Panc1 (cell line): ENCODE measurements at regions not wholly inside any gene's neighbourhood (a gene's known extent, or its start where the extent isn't known, plus 50 kb on each side); places are given as distances from the start of the nearest gene placed in this dataset.

Experiments used
- ATAC-seq: fragments of 200-7000 bp; cut with Tn5 transposase; 2 replicates; pipeline ENCODE4 v1.9.1; 2020; ENCODE audit warnings: mild to moderate bottlenecking, moderate library complexity
- BruUV-seq: library from RNA; stranded (reverse); fragments of 400-500 nt; replicated peaks from 2 replicates; lab custom pipeline; 2021; lab: Mats Ljungman, UMichigan
- CTCF ChIA-PET: fragments of 300-600 bp; sonication (Branson Sonifier 250); formaldehyde crosslinking; loops from one replicate; lab custom pipeline; 2022; ENCODE audit warnings: antibody characterized with exemption; lab: Charles Lee
- POLR2A ChIA-PET: fragments of 300-600 bp; sonication (Branson Sonifier 250); formaldehyde crosslinking; loops from one replicate; lab custom pipeline; 2022; ENCODE audit warnings: antibody characterized with exemption; lab: Charles Lee
- DNase-seq: peaks from one replicate; pipeline ENCODE4 v3.0.0-alpha.2; 2010; ENCODE audit warnings: low read depth, low spot score
- H3K27ac ChIP-seq: 2 replicates; pipeline ENCODE4 v1.5.1; 2011; ENCODE audit warnings: mild to moderate bottlenecking, low read length, inconsistent platforms
- H3K27me3 ChIP-seq: fragments of 200-500 bp; sonication (Bioruptor generic); 2 replicates; pipeline ENCODE4 v1.6.0; 2014; ENCODE audit warnings: low read length, inconsistent platforms; ENCODE audit not compliant: control insufficient read depth, insufficient read depth
- H3K36me3 ChIP-seq: fragments of 200-500 bp; sonication (Bioruptor generic); 2 replicates; pipeline ENCODE4 v1.5.1; 2014; ENCODE audit warnings: inconsistent platforms, mild to moderate bottlenecking, low read length, moderate library complexity; ENCODE audit not compliant: control insufficient read depth, insufficient read depth
- H3K4me1 ChIP-seq: 2 replicates; pipeline ENCODE4 v1.5.1; 2011; ENCODE audit warnings: inconsistent platforms, mild to moderate bottlenecking, low read length, moderate library complexity; ENCODE audit not compliant: control insufficient read depth, insufficient read depth
- H3K4me3 ChIP-seq, 2 experiments: 2 replicates each; pipeline ENCODE4 v1.5.1; 2011 to 2012; ENCODE audit warnings: low read depth in 2 of 2, low read length in 2 of 2, mild to moderate bottlenecking in 2 of 2, inconsistent platforms in 1 of 2, moderate library complexity in 1 of 2
- H3K9me3 ChIP-seq: fragments of 200-500 bp; sonication (Bioruptor generic); 2 replicates; pipeline ENCODE4 v1.5.1; 2014; ENCODE audit warnings: low read depth, mild to moderate bottlenecking, inconsistent platforms, low read length, moderate library complexity; ENCODE audit not compliant: control insufficient read depth, insufficient read depth
- CTCF ChIP-seq: fragments of 450-650 bp; IDR thresholded peaks from 2 replicates; pipeline ENCODE4 v1.5.1; 2017; ENCODE audit warnings: mild to moderate bottlenecking
- POLR2AphosphoS5 ChIP-seq: IDR thresholded peaks from 2 replicates; pipeline ENCODE4 v1.6.1; 2012; ENCODE audit warnings: mild to moderate bottlenecking, low read depth, low read length, moderate library complexity
- REST ChIP-seq, 2 experiments: IDR thresholded peaks; 2 replicates each; pipeline ENCODE4 v1.6.1; 2011 to 2012; ENCODE audit warnings: low read depth in 2 of 2, control low read depth in 1 of 2, low read length in 1 of 2, mild to moderate bottlenecking in 1 of 2, moderate library complexity in 1 of 2; ENCODE audit not compliant: insufficient read depth in 1 of 2
- SIN3A ChIP-seq: IDR thresholded peaks from 2 replicates; pipeline ENCODE4 v1.6.1; 2012; ENCODE audit warnings: low read depth, mild to moderate bottlenecking, low read length, moderate library complexity, borderline replicate concordance; ENCODE audit not compliant: insufficient read depth
- TCF7L2 ChIP-seq: IDR thresholded peaks from 2 replicates; pipeline ENCODE4 v1.6.1; 2011; ENCODE audit warnings: mild to moderate bottlenecking, low read depth, low read length, inconsistent platforms
- in situ Hi-C: cut with HindIII; loops from 2 replicates; pipeline ENCODE4 v1.10.0; 2016; ENCODE audit warnings: low sequenced_read_pairs, low pct_unique_long_range_greater_than_20kb
- intact Hi-C: fragments of 100-400 bp; cut with micrococcal nuclease; formaldehyde crosslinking; loops from one replicate; pipeline ENCODE4 v1.10.0; 2022; ENCODE audit not compliant: unreplicated experiment

GRCh38 chr11:122334546-122335339 lies 218.7 kb upstream of the BLID start:
- ATAC-seq (no peak), DNase-seq (no peak)
- H3K27me3 ChIP-seq: peaks cover 32% of the 10 kb centered on the region
- no peak overlapping the region for H3K4me3 ChIP-seq
- H3K36me3 ChIP-seq: no peaks in the 10 kb centered on the region
- intact Hi-C loops: no loop called here
- no peak overlapping the region for H3K27ac ChIP-seq
- CTCF ChIA-PET: no interaction called here
- in situ Hi-C loops: no loop called here
- no peak for TF ChIP-seq REST (IDR thresholded peaks at IDR 0.05; ENCODE audit: insufficient read depth in 1 of 2, low read depth in 2 of 2, low read length in 1 of 2)
- TF ChIP-seq CTCF: no peak
- no peak for TF ChIP-seq POLR2AphosphoS5
- no peak for TF ChIP-seq SIN3A
- no peak for TF ChIP-seq TCF7L2
- H3K4me1 ChIP-seq: no peaks in the 10 kb centered on the region
- H3K9me3 ChIP-seq: no peaks in the 10 kb centered on the region
- POLR2A ChIA-PET: no interaction called here
- no TSS peak for BruUV-seq

- in situ Hi-C loops (no loop called here), intact Hi-C loops (no loop called here)
- no TSS peak for BruUV-seq
- Histone ChIP-seq H3K27me3 (peaks cover 31% of the 10 kb centered on the region), H3K9me3 (no peaks in the 10 kb centered on the region), H3K4me3 (no peak overlapping the region), H3K27ac (no peak overlapping the region), H3K36me3 (no peaks in the 10 kb centered on the region), H3K4me1 (no peaks in the 10 kb centered on the region)
- TF ChIP-seq SIN3A: no peak
- TF ChIP-seq CTCF: no peak
- no peak for TF ChIP-seq POLR2AphosphoS5
- no peak for TF ChIP-seq TCF7L2
- TF ChIP-seq REST (IDR thresholded peaks at IDR 0.05; ENCODE audit: insufficient read depth in 1 of 2, low read depth in 2 of 2, low read length in 1 of 2): no peak
- DNase-seq (no peak), ATAC-seq (no peak)
- ChIA-PET CTCF (no interaction called here), POLR2A (no interaction called here)
Measured at GRCh38 chr11:122333467-122333866, 217.5 kb upstream of the BLID start.
